Gastroesophageal sphincter (tissue), 3 donors: ENCODE measurements at regions not wholly inside any gene's neighbourhood (a gene's known extent, or its start where the extent isn't known, plus 50 kb on each side); places are given as distances from the start of the nearest gene placed in this dataset.

ENCODE experiments used
- POLR2A ChIP-seq, 2 donors: fragments of 450-650 bp; IDR thresholded peaks; one replicate each; pipeline ENCODE4 v1.6.1; 2017; ENCODE audit warnings: antibody characterized with exemption in 2 of 2, mild to moderate bottlenecking in 2 of 2, moderate library complexity in 1 of 2
- POLR2AphosphoS5 ChIP-seq: sonication (generic); formaldehyde crosslinking; IDR thresholded peaks from one replicate; pipeline ENCODE4 v1.6.1; 2017; ENCODE audit warnings: antibody characterized with exemption
- TF ChIP-seq, protein P1 (sequence below), 4 experiments: fragments of 200-600 bp in 2 of 4; fragments of 450-650 bp in 2 of 4; sonication (generic) in 1 of 4; IDR thresholded peaks; one replicate each; pipeline ENCODE4 v1.5.1; 2017 to 2019; ENCODE audit warnings: antibody characterized with exemption in 4 of 4, mild to moderate bottlenecking in 2 of 4, moderate library complexity in 2 of 4

GRCh38 chr1:191256917-191257316 lies 779.3 kb upstream of the BRINP3 start:
- TF ChIP-seq, protein P1, sequence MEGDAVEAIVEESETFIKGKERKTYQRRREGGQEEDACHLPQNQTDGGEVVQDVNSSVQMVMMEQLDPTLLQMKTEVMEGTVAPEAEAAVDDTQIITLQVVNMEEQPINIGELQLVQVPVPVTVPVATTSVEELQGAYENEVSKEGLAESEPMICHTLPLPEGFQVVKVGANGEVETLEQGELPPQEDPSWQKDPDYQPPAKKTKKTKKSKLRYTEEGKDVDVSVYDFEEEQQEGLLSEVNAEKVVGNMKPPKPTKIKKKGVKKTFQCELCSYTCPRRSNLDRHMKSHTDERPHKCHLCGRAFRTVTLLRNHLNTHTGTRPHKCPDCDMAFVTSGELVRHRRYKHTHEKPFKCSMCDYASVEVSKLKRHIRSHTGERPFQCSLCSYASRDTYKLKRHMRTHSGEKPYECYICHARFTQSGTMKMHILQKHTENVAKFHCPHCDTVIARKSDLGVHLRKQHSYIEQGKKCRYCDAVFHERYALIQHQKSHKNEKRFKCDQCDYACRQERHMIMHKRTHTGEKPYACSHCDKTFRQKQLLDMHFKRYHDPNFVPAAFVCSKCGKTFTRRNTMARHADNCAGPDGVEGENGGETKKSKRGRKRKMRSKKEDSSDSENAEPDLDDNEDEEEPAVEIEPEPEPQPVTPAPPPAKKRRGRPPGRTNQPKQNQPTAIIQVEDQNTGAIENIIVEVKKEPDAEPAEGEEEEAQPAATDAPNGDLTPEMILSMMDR (IDR thresholded peaks at IDR 0.05), result no peak
- TF ChIP-seq POLR2A (IDR thresholded peaks at IDR 0.05) (no peak), POLR2AphosphoS5 (no peak)
